ENCODE measurements at regions not wholly inside any gene's neighbourhood (a gene's known extent, or its start where the extent isn't known, plus 50 kb on each side); places are given as distances from the start of the nearest gene placed in this dataset.

DNA sequence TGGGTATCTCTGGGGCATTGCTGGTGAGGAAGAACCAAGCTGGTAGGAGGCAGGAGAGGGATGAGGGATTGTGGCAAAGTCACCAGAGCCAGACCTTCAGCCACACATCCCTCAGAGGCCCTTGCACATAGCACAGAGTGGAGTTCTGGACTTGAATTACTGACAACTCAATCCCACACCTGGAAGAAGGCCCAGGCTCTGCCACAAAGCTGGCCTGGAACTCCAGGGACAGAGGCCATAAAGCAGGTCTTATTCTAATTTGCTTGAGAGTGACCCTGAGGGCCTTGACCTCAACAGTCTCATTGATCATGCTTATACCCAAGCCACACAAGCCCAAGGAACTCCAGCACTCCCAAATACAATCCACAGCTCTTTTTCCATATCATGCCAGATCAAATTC is 486.2 kb upstream of the ZMIZ1 start:
- no peak for DNase-seq (ENCODE audit: low read depth, low spot score)
- intact Hi-C loops (cut with micrococcal nuclease), result no loop called here
- H4K20me1 ChIP-seq (ENCODE audit: insufficient read depth), result no peaks in the 10 kb centered on the region
- no peak for ATAC-seq
- H2AFZ ChIP-seq (ENCODE audit: low read depth, low read length, poor library complexity, severe bottlenecking), result no peak overlapping the region
- H3K36me3 ChIP-seq (ENCODE audit: control insufficient read depth in 1 of 2, insufficient read depth in 2 of 2, low read length in 2 of 2), result no peaks in the 10 kb centered on the region
- H3K4me1 ChIP-seq (ENCODE audit: control insufficient read depth in 1 of 2, insufficient read depth in 2 of 2, low read length in 2 of 2), result peaks cover 0 to 3% of the 10 kb centered on the region in 2 experiments; a peak in 2 of 4 replicates
- CTCF ChIA-PET, result no interaction called here
- no TSS peak for BruUV-seq (replicated peaks)
- no peak overlapping the region for H3K9ac ChIP-seq (ENCODE audit: low read length)
- H3K79me2 ChIP-seq (ENCODE audit: insufficient read depth, low read length), result no peaks in the 10 kb centered on the region
- no peak overlapping the region for H3K4me2 ChIP-seq (ENCODE audit: low read length)
- TF ChIP-seq FOSL1 (IDR thresholded peaks at IDR 0.05; ENCODE audit: low read depth), result no peak
- no peak for TF ChIP-seq ZFX (IDR thresholded peaks at IDR 0.05)
- TF ChIP-seq CEBPB (IDR thresholded peaks at IDR 0.05; ENCODE audit: low read depth), result no peak
- no peak overlapping the region for H3K4me3 ChIP-seq (replicated peaks in 1 of 2; ENCODE audit: low read depth in 1 of 2, low read length in 2 of 2)
- POLR2A ChIA-PET, result no interaction called here
- no peaks in the 10 kb centered on the region for H3K9me3 ChIP-seq (ENCODE audit: control insufficient read depth in 1 of 2, insufficient read depth in 1 of 2, low read depth in 1 of 2, low read length in 2 of 2)
- no peaks in the 10 kb centered on the region for H3K9me2 ChIP-seq (ENCODE audit: insufficient read depth)
- peaks cover 6% of the 10 kb centered on the region; the same call in 1 of the 2 replicates for H3K27me3 ChIP-seq (ENCODE audit: insufficient read depth, low read length)
- RAD21 ChIA-PET (ENCODE audit: low non-redundant PET in 1 of 2, low total read pairs in 2 of 2, uncharacterized antibody in 2 of 2, unreplicated experiment in 2 of 2), result no interaction called here
- H3K27ac ChIP-seq (ENCODE audit: low read depth, low read length), result no peak overlapping the region

DNA sequence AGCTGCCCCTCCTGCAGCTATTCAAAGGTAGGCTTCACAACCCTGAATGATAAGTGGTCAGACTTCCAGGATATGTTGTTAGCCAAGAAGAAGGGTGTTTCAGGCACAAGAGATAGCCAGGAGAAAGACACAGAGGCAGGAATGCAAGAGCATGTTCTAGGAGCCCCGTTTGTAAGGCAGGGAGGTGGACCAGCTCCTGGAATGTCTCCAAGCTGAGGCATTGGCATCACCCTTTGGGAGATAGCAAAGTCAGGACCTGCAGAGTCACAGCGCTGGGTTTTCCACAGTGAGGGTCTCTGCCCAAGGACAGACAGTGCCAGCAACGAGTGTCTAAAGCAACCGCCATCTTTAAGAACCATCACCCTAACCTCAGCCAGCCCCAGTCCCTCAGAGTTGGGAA is 484.5 kb upstream of the ZMIZ1 start:
- H3K36me3 ChIP-seq (ENCODE audit: control insufficient read depth in 1 of 2, insufficient read depth in 2 of 2, low read length in 2 of 2), result no peaks in the 10 kb centered on the region
- no peak overlapping the region for H3K27ac ChIP-seq (ENCODE audit: low read depth, low read length)
- no peaks in the 10 kb centered on the region for H3K4me1 ChIP-seq (ENCODE audit: control insufficient read depth in 1 of 2, insufficient read depth in 2 of 2, low read length in 2 of 2)
- no peak overlapping the region for H3K9ac ChIP-seq (ENCODE audit: low read length)
- intact Hi-C loops (cut with micrococcal nuclease), result no loop called here
- peaks cover 6% of the 10 kb centered on the region; the same call in 1 of the 2 replicates for H3K27me3 ChIP-seq (ENCODE audit: insufficient read depth, low read length)
- no peaks in the 10 kb centered on the region for H3K79me2 ChIP-seq (ENCODE audit: insufficient read depth, low read length)
- no TSS peak for BruUV-seq (replicated peaks)
- no peaks in the 10 kb centered on the region for H4K20me1 ChIP-seq (ENCODE audit: insufficient read depth)
- CTCF ChIA-PET, result no interaction called here
- no peak overlapping the region for H3K4me3 ChIP-seq (replicated peaks in 1 of 2; ENCODE audit: low read depth in 1 of 2, low read length in 2 of 2)
- no peak for TF ChIP-seq EGR1 (IDR thresholded peaks at IDR 0.05; ENCODE audit: low read depth)
- no peak for TF ChIP-seq EZH2phosphoT487 (IDR thresholded peaks at IDR 0.05; ENCODE audit: borderline replicate concordance)
- TF ChIP-seq RAD21 (IDR thresholded peaks at IDR 0.05; ENCODE audit: low read depth), result no peak
- TF ChIP-seq TCF7L2 (IDR thresholded peaks at IDR 0.05; ENCODE audit: borderline replicate concordance, extremely low read depth, insufficient read depth, insufficient read length), result no peak
- TF ChIP-seq SRF (IDR thresholded peaks at IDR 0.05; ENCODE audit: low read depth), result no peak
- no peak for TF ChIP-seq EZH2 (IDR thresholded peaks at IDR 0.05)
- TF ChIP-seq, protein P1, sequence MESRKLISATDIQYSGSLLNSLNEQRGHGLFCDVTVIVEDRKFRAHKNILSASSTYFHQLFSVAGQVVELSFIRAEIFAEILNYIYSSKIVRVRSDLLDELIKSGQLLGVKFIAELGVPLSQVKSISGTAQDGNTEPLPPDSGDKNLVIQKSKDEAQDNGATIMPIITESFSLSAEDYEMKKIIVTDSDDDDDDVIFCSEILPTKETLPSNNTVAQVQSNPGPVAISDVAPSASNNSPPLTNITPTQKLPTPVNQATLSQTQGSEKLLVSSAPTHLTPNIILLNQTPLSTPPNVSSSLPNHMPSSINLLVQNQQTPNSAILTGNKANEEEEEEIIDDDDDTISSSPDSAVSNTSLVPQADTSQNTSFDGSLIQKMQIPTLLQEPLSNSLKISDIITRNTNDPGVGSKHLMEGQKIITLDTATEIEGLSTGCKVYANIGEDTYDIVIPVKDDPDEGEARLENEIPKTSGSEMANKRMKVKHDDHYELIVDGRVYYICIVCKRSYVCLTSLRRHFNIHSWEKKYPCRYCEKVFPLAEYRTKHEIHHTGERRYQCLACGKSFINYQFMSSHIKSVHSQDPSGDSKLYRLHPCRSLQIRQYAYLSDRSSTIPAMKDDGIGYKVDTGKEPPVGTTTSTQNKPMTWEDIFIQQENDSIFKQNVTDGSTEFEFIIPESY (IDR thresholded peaks at IDR 0.05; ENCODE audit: extremely low read depth, insufficient replicate concordance, low read length), result no peak
- TF ChIP-seq ZFX (IDR thresholded peaks at IDR 0.05), result no peak
- TF ChIP-seq, protein P2, sequence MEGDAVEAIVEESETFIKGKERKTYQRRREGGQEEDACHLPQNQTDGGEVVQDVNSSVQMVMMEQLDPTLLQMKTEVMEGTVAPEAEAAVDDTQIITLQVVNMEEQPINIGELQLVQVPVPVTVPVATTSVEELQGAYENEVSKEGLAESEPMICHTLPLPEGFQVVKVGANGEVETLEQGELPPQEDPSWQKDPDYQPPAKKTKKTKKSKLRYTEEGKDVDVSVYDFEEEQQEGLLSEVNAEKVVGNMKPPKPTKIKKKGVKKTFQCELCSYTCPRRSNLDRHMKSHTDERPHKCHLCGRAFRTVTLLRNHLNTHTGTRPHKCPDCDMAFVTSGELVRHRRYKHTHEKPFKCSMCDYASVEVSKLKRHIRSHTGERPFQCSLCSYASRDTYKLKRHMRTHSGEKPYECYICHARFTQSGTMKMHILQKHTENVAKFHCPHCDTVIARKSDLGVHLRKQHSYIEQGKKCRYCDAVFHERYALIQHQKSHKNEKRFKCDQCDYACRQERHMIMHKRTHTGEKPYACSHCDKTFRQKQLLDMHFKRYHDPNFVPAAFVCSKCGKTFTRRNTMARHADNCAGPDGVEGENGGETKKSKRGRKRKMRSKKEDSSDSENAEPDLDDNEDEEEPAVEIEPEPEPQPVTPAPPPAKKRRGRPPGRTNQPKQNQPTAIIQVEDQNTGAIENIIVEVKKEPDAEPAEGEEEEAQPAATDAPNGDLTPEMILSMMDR (IDR thresholded peaks at IDR 0.05 in 2 of 3, conservative IDR thresholded peaks at IDR 0.05 in 1 of 3; ENCODE audit: borderline replicate concordance in 1 of 3, insufficient read depth in 1 of 3, low read depth in 2 of 3, low read length in 2 of 3), result no peak
- TF ChIP-seq CEBPB (IDR thresholded peaks at IDR 0.05; ENCODE audit: low read depth), result no peak
- TF ChIP-seq CBX3 (IDR thresholded peaks at IDR 0.05; ENCODE audit: low read depth), result no peak
- TF ChIP-seq SP1 (IDR thresholded peaks at IDR 0.05; ENCODE audit: low read depth), result no peak
- TF ChIP-seq ZNF274 (IDR thresholded peaks at IDR 0.05; ENCODE audit: low read depth, low read length), result no peak
- no peak for TF ChIP-seq POLR2AphosphoS5 (IDR thresholded peaks at IDR 0.05; ENCODE audit: low read depth, low read length)
- no peak for TF ChIP-seq JUND (IDR thresholded peaks at IDR 0.05)
- TF ChIP-seq FOSL1 (IDR thresholded peaks at IDR 0.05; ENCODE audit: low read depth), result no peak
- POLR2A ChIA-PET, result no interaction called here
- ATAC-seq (no peak), DNase-seq (ENCODE audit: low read depth, low spot score) (no peak)
- no peaks in the 10 kb centered on the region for H3K9me3 ChIP-seq (ENCODE audit: control insufficient read depth in 1 of 2, insufficient read depth in 1 of 2, low read depth in 1 of 2, low read length in 2 of 2)
- RAD21 ChIA-PET (ENCODE audit: low non-redundant PET in 1 of 2, low total read pairs in 2 of 2, uncharacterized antibody in 2 of 2, unreplicated experiment in 2 of 2), result no interaction called here
- no peak overlapping the region for H3K4me2 ChIP-seq (ENCODE audit: low read length)
- no peak overlapping the region for H2AFZ ChIP-seq (ENCODE audit: low read depth, low read length, poor library complexity, severe bottlenecking)
- H3K9me2 ChIP-seq (ENCODE audit: insufficient read depth), result no peaks in the 10 kb centered on the region

Measured in HCT116 (cell line).